ENCODE measurements at regions not wholly inside any gene's neighbourhood (a gene's known extent, or its start where the extent isn't known, plus 50 kb on each side); places are given as distances from the start of the nearest gene placed in this dataset.
A peak's percentile ranks its signal among the peaks of the same experiment; 100 is the strongest.

GRCh38 chr2:221204699-221205098 is 367.4 kb downstream of the EPHA4 start:
- Histone ChIP-seq H3K27me3 (ENCODE audit: control insufficient read depth in 2 of 2, insufficient read depth in 2 of 2, low read length in 2 of 2) (no peaks in the 10 kb centered on the region), H3K9ac (ENCODE audit: low read depth in 1 of 2, low read length in 2 of 2) (no peak overlapping the region), H3K4me3 (ENCODE audit: low read length in 2 of 2) (no peak overlapping the region), H3K4me1 (ENCODE audit: control insufficient read depth in 2 of 2, insufficient read depth in 2 of 2, low read length in 2 of 2) (no peaks in the 10 kb centered on the region), H3K27ac (ENCODE audit: low read depth in 2 of 2, low read length in 2 of 2) (no peak overlapping the region), H3K9me3 (ENCODE audit: control insufficient read depth in 2 of 2, low read length in 2 of 2) (no peaks in the 10 kb centered on the region), H3K36me3 (ENCODE audit: control insufficient read depth in 2 of 2, insufficient read depth in 2 of 2, low read length in 2 of 2) (no peaks in the 10 kb centered on the region)

- H3K27me3 ChIP-seq (ENCODE audit: control insufficient read depth in 2 of 2, insufficient read depth in 2 of 2, low read length in 2 of 2) = no peaks in the 10 kb centered on the region
- H3K9me3 ChIP-seq (ENCODE audit: control insufficient read depth in 2 of 2, low read length in 2 of 2) = no peaks in the 10 kb centered on the region
- H3K27ac ChIP-seq (ENCODE audit: low read depth in 2 of 2, low read length in 2 of 2) = no peak overlapping the region
These were observed 366.9 kb downstream of the EPHA4 start for GRCh38 chr2:221205103-221205673.

GRCh38 chr2:221210686-221211085 is 361.4 kb downstream of the EPHA4 start:
- Histone ChIP-seq H3K4me3 (ENCODE audit: low read length in 2 of 2) (no peak overlapping the region), H3K27ac (ENCODE audit: low read depth in 2 of 2, low read length in 2 of 2) (no peak overlapping the region), H3K9ac (ENCODE audit: low read depth in 1 of 2, low read length in 2 of 2) (no peak overlapping the region), H3K9me3 (ENCODE audit: control insufficient read depth in 2 of 2, low read length in 2 of 2) (no peaks in the 10 kb centered on the region), H3K4me1 (ENCODE audit: control insufficient read depth in 2 of 2, insufficient read depth in 2 of 2, low read length in 2 of 2) (peaks cover 0 to 4% of the 10 kb centered on the region in 2 donors), H3K36me3 (ENCODE audit: control insufficient read depth in 2 of 2, insufficient read depth in 2 of 2, low read length in 2 of 2) (no peaks in the 10 kb centered on the region), H3K27me3 (ENCODE audit: control insufficient read depth in 2 of 2, insufficient read depth in 2 of 2, low read length in 2 of 2) (no peaks in the 10 kb centered on the region)

More at GRCh38 chr2:221205103-221205673, 366.9 kb downstream of the EPHA4 start:
- no peaks in the 10 kb centered on the region for H3K36me3 ChIP-seq (ENCODE audit: control insufficient read depth in 2 of 2, insufficient read depth in 2 of 2, low read length in 2 of 2)
- H3K4me1 ChIP-seq (ENCODE audit: control insufficient read depth in 2 of 2, insufficient read depth in 2 of 2, low read length in 2 of 2) = no peaks in the 10 kb centered on the region
- H3K4me3 ChIP-seq (ENCODE audit: low read length in 2 of 2) = no peak overlapping the region
- no peak overlapping the region for H3K9ac ChIP-seq (ENCODE audit: low read depth in 1 of 2, low read length in 2 of 2)

GRCh38 chr2:221211653-221212052 is 360.5 kb downstream of the EPHA4 start:
- H3K36me3 ChIP-seq (ENCODE audit: control insufficient read depth in 2 of 2, insufficient read depth in 2 of 2, low read length in 2 of 2) = no peaks in the 10 kb centered on the region
- no peaks in the 10 kb centered on the region for H3K9me3 ChIP-seq (ENCODE audit: control insufficient read depth in 2 of 2, low read length in 2 of 2)

GRCh38 chr2:221212105-221212504 is 360.0 kb downstream of the EPHA4 start:
- Histone ChIP-seq H3K36me3 (ENCODE audit: control insufficient read depth in 2 of 2, insufficient read depth in 2 of 2, low read length in 2 of 2) (no peaks in the 10 kb centered on the region), H3K9me3 (ENCODE audit: control insufficient read depth in 2 of 2, low read length in 2 of 2) (no peaks in the 10 kb centered on the region), H3K27ac (ENCODE audit: low read depth in 2 of 2, low read length in 2 of 2) (peak overlapping the region in 1 of 2 donors; percentile 76), H3K27me3 (ENCODE audit: control insufficient read depth in 2 of 2, insufficient read depth in 2 of 2, low read length in 2 of 2) (no peaks in the 10 kb centered on the region), H3K4me1 (ENCODE audit: control insufficient read depth in 2 of 2, insufficient read depth in 2 of 2, low read length in 2 of 2) (peaks cover 0 to 4% of the 10 kb centered on the region in 2 donors), H3K9ac (ENCODE audit: low read depth in 1 of 2, low read length in 2 of 2) (no peak overlapping the region), H3K4me3 (ENCODE audit: low read length in 2 of 2) (no peak overlapping the region)

More at GRCh38 chr2:221211653-221212052, 360.5 kb downstream of the EPHA4 start:
- no peak overlapping the region for H3K9ac ChIP-seq (ENCODE audit: low read depth in 1 of 2, low read length in 2 of 2)
- H3K4me1 ChIP-seq (ENCODE audit: control insufficient read depth in 2 of 2, insufficient read depth in 2 of 2, low read length in 2 of 2) = peaks cover 0 to 4% of the 10 kb centered on the region in 2 donors
- no peaks in the 10 kb centered on the region for H3K27me3 ChIP-seq (ENCODE audit: control insufficient read depth in 2 of 2, insufficient read depth in 2 of 2, low read length in 2 of 2)
- H3K27ac ChIP-seq (ENCODE audit: low read depth in 2 of 2, low read length in 2 of 2) = peak overlapping the region in 1 of 2 donors; percentile 76
- H3K4me3 ChIP-seq (ENCODE audit: low read length in 2 of 2) = no peak overlapping the region

GRCh38 chr2:221215487-221215886 is 356.6 kb downstream of the EPHA4 start:
- no peaks in the 10 kb centered on the region for H3K36me3 ChIP-seq (ENCODE audit: control insufficient read depth in 2 of 2, insufficient read depth in 2 of 2, low read length in 2 of 2)
- peaks cover 0 to 4% of the 10 kb centered on the region in 2 donors for H3K4me1 ChIP-seq (ENCODE audit: control insufficient read depth in 2 of 2, insufficient read depth in 2 of 2, low read length in 2 of 2)
- H3K9ac ChIP-seq (ENCODE audit: low read depth in 1 of 2, low read length in 2 of 2) = no peak overlapping the region
- no peak overlapping the region for H3K27ac ChIP-seq (ENCODE audit: low read depth in 2 of 2, low read length in 2 of 2)
- H3K27me3 ChIP-seq (ENCODE audit: control insufficient read depth in 2 of 2, insufficient read depth in 2 of 2, low read length in 2 of 2) = no peaks in the 10 kb centered on the region
- no peak overlapping the region for H3K4me3 ChIP-seq (ENCODE audit: low read length in 2 of 2)
- H3K9me3 ChIP-seq (ENCODE audit: control insufficient read depth in 2 of 2, low read length in 2 of 2) = no peaks in the 10 kb centered on the region

- Histone ChIP-seq H3K27ac (ENCODE audit: low read depth in 2 of 2, low read length in 2 of 2) (no peak overlapping the region), H3K4me1 (ENCODE audit: control insufficient read depth in 2 of 2, insufficient read depth in 2 of 2, low read length in 2 of 2) (peaks cover 0 to 3% of the 10 kb centered on the region in 2 donors), H3K9me3 (ENCODE audit: control insufficient read depth in 2 of 2, low read length in 2 of 2) (no peaks in the 10 kb centered on the region), H3K4me3 (ENCODE audit: low read length in 2 of 2) (no peak overlapping the region), H3K9ac (ENCODE audit: low read depth in 1 of 2, low read length in 2 of 2) (no peak overlapping the region), H3K36me3 (ENCODE audit: control insufficient read depth in 2 of 2, insufficient read depth in 2 of 2, low read length in 2 of 2) (no peaks in the 10 kb centered on the region), H3K27me3 (ENCODE audit: control insufficient read depth in 2 of 2, insufficient read depth in 2 of 2, low read length in 2 of 2) (no peaks in the 10 kb centered on the region)
These were observed 355.5 kb downstream of the EPHA4 start for GRCh38 chr2:221216636-221217035.

GRCh38 chr2:221225752-221226151 is 346.4 kb downstream of the EPHA4 start:
- Histone ChIP-seq H3K27ac (ENCODE audit: low read depth in 2 of 2, low read length in 2 of 2) (no peak overlapping the region), H3K9ac (ENCODE audit: low read depth in 1 of 2, low read length in 2 of 2) (no peak overlapping the region), H3K4me1 (ENCODE audit: control insufficient read depth in 2 of 2, insufficient read depth in 2 of 2, low read length in 2 of 2) (no peaks in the 10 kb centered on the region), H3K27me3 (ENCODE audit: control insufficient read depth in 2 of 2, insufficient read depth in 2 of 2, low read length in 2 of 2) (no peaks in the 10 kb centered on the region), H3K36me3 (ENCODE audit: control insufficient read depth in 2 of 2, insufficient read depth in 2 of 2, low read length in 2 of 2) (no peaks in the 10 kb centered on the region), H3K9me3 (ENCODE audit: control insufficient read depth in 2 of 2, low read length in 2 of 2) (no peaks in the 10 kb centered on the region), H3K4me3 (ENCODE audit: low read length in 2 of 2) (no peak overlapping the region)

- Histone ChIP-seq H3K9ac (ENCODE audit: low read depth in 1 of 2, low read length in 2 of 2) (no peak overlapping the region), H3K9me3 (ENCODE audit: control insufficient read depth in 2 of 2, low read length in 2 of 2) (no peaks in the 10 kb centered on the region), H3K27me3 (ENCODE audit: control insufficient read depth in 2 of 2, insufficient read depth in 2 of 2, low read length in 2 of 2) (no peaks in the 10 kb centered on the region), H3K36me3 (ENCODE audit: control insufficient read depth in 2 of 2, insufficient read depth in 2 of 2, low read length in 2 of 2) (no peaks in the 10 kb centered on the region), H3K4me3 (ENCODE audit: low read length in 2 of 2) (no peak overlapping the region), H3K27ac (ENCODE audit: low read depth in 2 of 2, low read length in 2 of 2) (no peak overlapping the region), H3K4me1 (ENCODE audit: control insufficient read depth in 2 of 2, insufficient read depth in 2 of 2, low read length in 2 of 2) (no peaks in the 10 kb centered on the region)
These were observed 343.8 kb downstream of the EPHA4 start for GRCh38 chr2:221228214-221228769.

GRCh38 chr2:221229099-221229498 is 343.0 kb downstream of the EPHA4 start:
- Histone ChIP-seq H3K36me3 (ENCODE audit: control insufficient read depth in 2 of 2, insufficient read depth in 2 of 2, low read length in 2 of 2) (no peaks in the 10 kb centered on the region), H3K4me1 (ENCODE audit: control insufficient read depth in 2 of 2, insufficient read depth in 2 of 2, low read length in 2 of 2) (no peaks in the 10 kb centered on the region), H3K27ac (ENCODE audit: low read depth in 2 of 2, low read length in 2 of 2) (no peak overlapping the region), H3K9ac (ENCODE audit: low read depth in 1 of 2, low read length in 2 of 2) (no peak overlapping the region), H3K9me3 (ENCODE audit: control insufficient read depth in 2 of 2, low read length in 2 of 2) (no peaks in the 10 kb centered on the region), H3K4me3 (ENCODE audit: low read length in 2 of 2) (no peak overlapping the region), H3K27me3 (ENCODE audit: control insufficient read depth in 2 of 2, insufficient read depth in 2 of 2, low read length in 2 of 2) (no peaks in the 10 kb centered on the region)

All from mucosa of rectum (tissue), 2 donors.